ENCODE measurements at regions not wholly inside any gene's neighbourhood (a gene's known extent, or its start where the extent isn't known, plus 50 kb on each side); places are given as distances from the start of the nearest gene placed in this dataset.

DNA sequence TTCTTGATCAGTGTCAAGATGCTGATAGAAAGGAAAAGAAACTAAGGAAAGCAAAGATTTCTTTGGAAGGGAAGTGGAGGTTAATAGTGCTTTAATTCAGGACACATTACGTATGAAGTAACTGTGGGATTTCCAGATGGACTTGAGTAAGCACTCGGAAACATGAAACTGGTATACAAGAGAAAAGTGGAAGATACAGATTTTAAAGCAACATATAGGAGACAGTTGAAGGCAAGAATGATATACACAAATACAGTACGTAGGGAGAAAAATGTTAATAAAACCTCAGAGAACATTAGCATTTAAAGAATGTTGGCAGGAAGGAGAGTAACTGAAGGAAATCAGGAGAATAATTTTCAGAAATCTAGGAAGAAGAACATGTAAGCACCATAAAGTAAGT, 730.9 kb upstream of the ADGRL2 start:
- Mint-ChIP-seq H3K9me3 (no peaks in the 10 kb centered on the region; the same call in 1 of the 2 replicates), H3K4me3 (no peak overlapping the region), H3K27ac (no peak overlapping the region), H3K4me1 (ENCODE audit: low read depth) (no peaks in the 10 kb centered on the region; the same call in 1 of the 2 replicates), H3K27me3 (ENCODE audit: insufficient read depth) (no peaks in the 10 kb centered on the region; the same call in 1 of the 2 replicates), H3K36me3 (ENCODE audit: low read depth) (no peaks in the 10 kb centered on the region)
- no peak for TF ChIP-seq CTCF (IDR thresholded peaks at IDR 0.05)
- no peak for DNase-seq

- no peak for TF ChIP-seq CTCF (IDR thresholded peaks at IDR 0.05)
- Mint-ChIP-seq H3K27me3 (ENCODE audit: insufficient read depth) (no peaks in the 10 kb centered on the region; the same call in 1 of the 2 replicates), H3K4me3 (no peak overlapping the region), H3K36me3 (ENCODE audit: low read depth) (no peaks in the 10 kb centered on the region), H3K4me1 (ENCODE audit: low read depth) (no peaks in the 10 kb centered on the region; the same call in 1 of the 2 replicates), H3K9me3 (no peaks in the 10 kb centered on the region; the same call in 1 of the 2 replicates), H3K27ac (no peak overlapping the region)
- DNase-seq: no peak
Observed at GRCh38 chr1:81068726-81069125, 732.0 kb upstream of the ADGRL2 start.

DNA sequence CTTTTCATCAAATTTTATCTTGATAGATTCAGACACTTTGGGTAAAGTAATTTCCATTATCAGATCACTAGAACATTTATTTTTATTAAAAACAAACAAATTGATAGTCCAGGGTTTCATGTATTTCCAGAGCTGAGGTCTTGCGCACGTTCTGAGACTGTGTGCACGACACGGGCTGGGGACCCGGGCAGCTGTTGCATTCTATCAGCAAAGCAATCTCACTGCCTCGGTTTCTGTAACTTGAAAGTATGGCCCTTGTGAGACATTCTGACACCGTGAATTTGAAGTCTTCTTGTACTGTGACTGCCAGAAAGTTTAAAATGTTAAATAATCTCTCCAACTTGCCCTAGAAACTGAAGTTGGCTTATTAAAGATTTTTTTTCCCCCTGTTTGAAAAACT, 746.9 kb upstream of the ADGRL2 start:
- Mint-ChIP-seq H3K27ac (no peak overlapping the region), H3K4me3 (no peak overlapping the region), H3K27me3 (ENCODE audit: insufficient read depth) (no peaks in the 10 kb centered on the region), H3K36me3 (ENCODE audit: low read depth) (no peaks in the 10 kb centered on the region), H3K4me1 (ENCODE audit: low read depth) (no peaks in the 10 kb centered on the region), H3K9me3 (no peaks in the 10 kb centered on the region)
- DNase-seq: no peak
- no peak for TF ChIP-seq CTCF (IDR thresholded peaks at IDR 0.05)

GRCh38 chr1:81052162-81052561, 748.6 kb upstream of the ADGRL2 start:
- no peaks in the 10 kb centered on the region for H3K4me1 Mint-ChIP-seq (ENCODE audit: low read depth)

DNA sequence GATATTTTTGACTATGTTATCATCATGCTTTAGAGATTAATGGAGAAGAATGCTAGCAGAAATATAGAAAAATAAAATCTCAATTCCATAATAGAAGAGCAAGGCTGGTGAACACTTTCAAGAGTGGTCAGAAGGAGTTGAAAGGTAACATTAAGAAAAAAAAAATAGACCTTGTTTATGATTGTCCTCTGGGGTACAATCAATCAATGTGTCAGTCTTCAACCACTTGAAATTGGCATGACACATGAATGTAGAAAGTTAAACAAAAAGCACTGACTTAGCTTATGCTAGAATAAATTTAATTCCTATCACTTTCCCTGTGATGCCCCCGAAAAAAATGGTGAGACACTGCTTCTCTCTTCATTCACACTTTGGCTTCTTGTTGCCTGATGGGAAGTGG, 750.3 kb upstream of the ADGRL2 start:
- Mint-ChIP-seq H3K4me3 (no peak overlapping the region), H3K27ac (no peak overlapping the region), H3K36me3 (ENCODE audit: low read depth) (no peaks in the 10 kb centered on the region), H3K9me3 (peaks cover 4% of the 10 kb centered on the region; the same call in 1 of the 2 replicates), H3K4me1 (ENCODE audit: low read depth) (no peaks in the 10 kb centered on the region), H3K27me3 (ENCODE audit: insufficient read depth) (no peaks in the 10 kb centered on the region)
- no peak for TF ChIP-seq CTCF (IDR thresholded peaks at IDR 0.05)
- no peak for DNase-seq

More at GRCh38 chr1:81052162-81052561, 748.6 kb upstream of the ADGRL2 start:
- no peaks in the 10 kb centered on the region for H3K9me3 Mint-ChIP-seq
- TF ChIP-seq CTCF (IDR thresholded peaks at IDR 0.05): no peak
- no peak overlapping the region for H3K4me3 Mint-ChIP-seq
- H3K27ac Mint-ChIP-seq: no peak overlapping the region
- DNase-seq: no peak
- no peaks in the 10 kb centered on the region for H3K36me3 Mint-ChIP-seq (ENCODE audit: low read depth)
- no peaks in the 10 kb centered on the region for H3K27me3 Mint-ChIP-seq (ENCODE audit: insufficient read depth)

- TF ChIP-seq CTCF (IDR thresholded peaks at IDR 0.05): no peak
- H3K9me3 Mint-ChIP-seq: peaks cover 4% of the 10 kb centered on the region; the same call in 1 of the 2 replicates
- no peak overlapping the region for H3K27ac Mint-ChIP-seq
- H3K36me3 Mint-ChIP-seq (ENCODE audit: low read depth): no peaks in the 10 kb centered on the region
- no peak overlapping the region for H3K4me3 Mint-ChIP-seq
- no peaks in the 10 kb centered on the region for H3K4me1 Mint-ChIP-seq (ENCODE audit: low read depth)
- DNase-seq: no peak
- H3K27me3 Mint-ChIP-seq (ENCODE audit: insufficient read depth): no peaks in the 10 kb centered on the region
Observed at GRCh38 chr1:81044708-81045107, 756.0 kb upstream of the ADGRL2 start.

Data from HFFc6 (cell line).